ENCODE measurements at regions not wholly inside any gene's neighbourhood (a gene's known extent, or its start where the extent isn't known, plus 50 kb on each side); places are given as distances from the start of the nearest gene placed in this dataset.

DNA sequence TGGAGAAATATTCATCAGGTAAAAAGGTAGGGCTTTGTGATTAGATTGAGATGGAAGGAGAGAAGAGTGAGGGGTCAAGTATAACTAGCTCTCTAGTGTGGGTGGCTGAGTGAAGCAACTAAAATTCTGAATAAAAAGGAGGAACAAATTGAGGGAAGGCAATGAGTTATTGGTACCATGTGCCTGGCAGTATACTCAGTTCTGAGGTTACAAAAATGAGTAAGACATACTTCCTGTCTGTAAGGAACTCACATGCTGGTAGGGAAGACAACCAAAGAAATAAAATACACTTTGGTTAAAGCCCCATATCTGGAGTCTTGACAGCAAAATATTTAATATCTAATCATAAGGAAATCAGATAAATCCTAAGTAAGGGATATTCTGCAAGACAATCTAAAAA, 476.8 kb upstream of the C9orf72 start:
- Histone ChIP-seq H3K27ac (ENCODE audit: extremely low read depth, low read depth, low read length) (no peak overlapping the region), H3K4me3 (ENCODE audit: low read depth, low read length) (no peak overlapping the region), H3K36me3 (ENCODE audit: control insufficient read depth in 2 of 2, insufficient read depth in 1 of 2, low read length in 2 of 2) (no peaks in the 10 kb centered on the region), H3K4me1 (ENCODE audit: control insufficient read depth, insufficient read depth, low read length) (peaks cover 3% of the 10 kb centered on the region; the same call in 1 of the 2 replicates), H3K9me3 (ENCODE audit: control insufficient read depth, insufficient read depth, low read depth, low read length) (no peaks in the 10 kb centered on the region)
- CTCF ChIA-PET = no interaction called here
- TF ChIP-seq ZNF658 (tag by site-specific recombination; IDR thresholded peaks at IDR 0.05) (no peak), REPIN1 (tag by site-specific recombination; IDR thresholded peaks at IDR 0.05; ENCODE audit: low read depth) (no peak), ZNF558 (tag by site-specific recombination; IDR thresholded peaks at IDR 0.05) (no peak), TCF7L2 (IDR thresholded peaks at IDR 0.05; ENCODE audit: borderline replicate concordance, low read depth, low read length) (no peak), BCL11B (tag by site-specific recombination; IDR thresholded peaks at IDR 0.05; ENCODE audit: low read depth) (no peak), SP2 (tag by site-specific recombination; IDR thresholded peaks at IDR 0.05) (no peak)
- POLR2A ChIA-PET = no interaction called here

DNA sequence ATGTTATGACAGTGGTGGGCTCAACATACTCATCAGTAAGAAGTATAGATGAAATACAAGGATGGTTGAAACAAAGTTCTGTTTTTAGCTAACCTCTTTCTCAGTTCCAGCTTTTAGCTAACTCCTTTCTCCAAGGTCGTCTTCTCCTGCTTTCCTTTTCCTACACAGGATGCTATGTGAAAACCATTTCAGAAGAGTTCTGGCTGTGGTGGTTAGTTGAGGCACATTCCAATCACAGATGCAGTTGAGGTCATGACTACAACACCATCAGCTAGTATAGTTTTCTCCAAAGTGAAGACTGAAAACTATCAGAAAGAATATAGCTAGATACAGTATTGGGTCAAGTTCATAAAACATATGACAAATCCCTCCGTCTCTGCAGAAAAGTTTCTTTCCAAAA, 477.7 kb upstream of the C9orf72 start:
- POLR2A ChIA-PET = no interaction called here
- CTCF ChIA-PET = no interaction called here
- peaks cover 3% of the 10 kb centered on the region; the same call in 1 of the 2 replicates for H3K4me1 ChIP-seq (ENCODE audit: control insufficient read depth, insufficient read depth, low read length)
- TF ChIP-seq ZNF37A (tag by site-specific recombination; IDR thresholded peaks at IDR 0.05) = no peak
- TF ChIP-seq, protein P1, sequence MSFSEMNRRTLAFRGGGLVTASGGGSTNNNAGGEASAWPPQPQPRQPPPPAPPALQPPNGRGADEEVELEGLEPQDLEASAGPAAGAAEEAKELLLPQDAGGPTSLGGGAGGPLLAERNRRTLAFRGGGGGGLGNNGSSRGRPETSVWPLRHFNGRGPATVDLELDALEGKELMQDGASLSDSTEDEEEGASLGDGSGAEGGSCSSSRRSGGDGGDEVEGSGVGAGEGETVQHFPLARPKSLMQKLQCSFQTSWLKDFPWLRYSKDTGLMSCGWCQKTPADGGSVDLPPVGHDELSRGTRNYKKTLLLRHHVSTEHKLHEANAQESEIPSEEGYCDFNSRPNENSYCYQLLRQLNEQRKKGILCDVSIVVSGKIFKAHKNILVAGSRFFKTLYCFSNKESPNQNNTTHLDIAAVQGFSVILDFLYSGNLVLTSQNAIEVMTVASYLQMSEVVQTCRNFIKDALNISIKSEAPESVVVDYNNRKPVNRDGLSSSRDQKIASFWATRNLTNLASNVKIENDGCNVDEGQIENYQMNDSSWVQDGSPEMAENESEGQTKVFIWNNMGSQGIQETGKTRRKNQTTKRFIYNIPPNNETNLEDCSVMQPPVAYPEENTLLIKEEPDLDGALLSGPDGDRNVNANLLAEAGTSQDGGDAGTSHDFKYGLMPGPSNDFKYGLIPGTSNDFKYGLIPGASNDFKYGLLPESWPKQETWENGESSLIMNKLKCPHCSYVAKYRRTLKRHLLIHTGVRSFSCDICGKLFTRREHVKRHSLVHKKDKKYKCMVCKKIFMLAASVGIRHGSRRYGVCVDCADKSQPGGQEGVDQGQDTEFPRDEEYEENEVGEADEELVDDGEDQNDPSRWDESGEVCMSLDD (tag by site-specific recombination; IDR thresholded peaks at IDR 0.05) = no peak
- no peaks in the 10 kb centered on the region for H3K36me3 ChIP-seq (ENCODE audit: control insufficient read depth in 2 of 2, insufficient read depth in 1 of 2, low read length in 2 of 2)
- H3K4me3 ChIP-seq (ENCODE audit: low read depth, low read length) = no peak overlapping the region
- no peaks in the 10 kb centered on the region for H3K9me3 ChIP-seq (ENCODE audit: control insufficient read depth, insufficient read depth, low read depth, low read length)
- H3K27ac ChIP-seq (ENCODE audit: extremely low read depth, low read depth, low read length) = no peak overlapping the region

DNA sequence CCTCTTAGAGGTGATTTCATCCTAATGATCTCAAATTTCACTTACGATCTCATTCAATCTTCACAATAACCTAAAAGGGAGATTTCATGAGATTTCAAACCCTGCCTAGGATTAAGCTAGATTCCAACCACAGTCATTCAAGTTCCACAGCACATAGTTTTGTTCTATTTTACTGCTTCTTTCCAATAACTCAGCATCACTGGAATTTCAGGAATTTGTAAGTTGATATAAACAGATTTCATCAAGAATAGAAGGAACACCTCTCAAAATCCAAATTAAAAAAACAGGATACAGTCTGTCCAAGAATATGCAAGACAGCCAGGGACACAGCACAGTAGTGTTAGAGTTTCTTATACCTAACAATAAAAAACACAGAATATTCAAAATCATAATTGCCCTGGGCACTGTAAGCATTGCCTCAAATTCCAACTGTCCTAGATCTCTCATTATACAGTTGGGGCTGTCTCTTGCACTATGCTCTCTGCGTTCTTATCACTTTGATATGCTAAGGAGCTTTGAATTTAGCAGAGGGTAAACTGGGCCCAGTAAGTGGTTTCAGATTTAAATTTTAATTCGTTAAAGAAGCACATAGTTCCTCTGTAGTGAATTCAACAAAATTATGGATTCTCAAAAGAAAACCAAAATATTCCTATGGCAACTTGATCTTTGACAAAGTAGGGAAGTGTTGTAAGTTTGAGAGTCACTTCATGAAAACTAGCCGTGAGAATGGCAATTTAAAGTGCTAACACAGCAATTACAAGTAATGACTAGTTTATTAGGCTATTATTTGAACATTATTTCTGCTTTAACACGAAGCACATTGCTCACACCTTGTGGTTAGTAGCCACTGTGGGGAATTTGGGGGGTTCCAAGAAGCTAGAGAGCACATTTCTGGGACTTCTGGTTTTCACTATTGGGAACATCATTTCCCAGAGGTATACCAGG, 478.6 kb upstream of the C9orf72 start:
- Histone ChIP-seq H3K4me3 (ENCODE audit: low read depth, low read length) (no peak overlapping the region), H3K27ac (ENCODE audit: extremely low read depth, low read depth, low read length) (no peak overlapping the region), H3K9me3 (ENCODE audit: control insufficient read depth, insufficient read depth, low read depth, low read length) (no peaks in the 10 kb centered on the region), H3K4me1 (ENCODE audit: control insufficient read depth, insufficient read depth, low read length) (peaks cover 3% of the 10 kb centered on the region; the same call in 1 of the 2 replicates), H3K36me3 (ENCODE audit: control insufficient read depth in 2 of 2, insufficient read depth in 1 of 2, low read length in 2 of 2) (no peaks in the 10 kb centered on the region)
- ChIA-PET POLR2A (interaction anchor here (0.7 kb wide), 1 partner anchor 621 kb away, joined by 3 read pairs; no protein-coding TSS in a partner anchor), CTCF (no interaction called here)
- TF ChIP-seq, protein P2, sequence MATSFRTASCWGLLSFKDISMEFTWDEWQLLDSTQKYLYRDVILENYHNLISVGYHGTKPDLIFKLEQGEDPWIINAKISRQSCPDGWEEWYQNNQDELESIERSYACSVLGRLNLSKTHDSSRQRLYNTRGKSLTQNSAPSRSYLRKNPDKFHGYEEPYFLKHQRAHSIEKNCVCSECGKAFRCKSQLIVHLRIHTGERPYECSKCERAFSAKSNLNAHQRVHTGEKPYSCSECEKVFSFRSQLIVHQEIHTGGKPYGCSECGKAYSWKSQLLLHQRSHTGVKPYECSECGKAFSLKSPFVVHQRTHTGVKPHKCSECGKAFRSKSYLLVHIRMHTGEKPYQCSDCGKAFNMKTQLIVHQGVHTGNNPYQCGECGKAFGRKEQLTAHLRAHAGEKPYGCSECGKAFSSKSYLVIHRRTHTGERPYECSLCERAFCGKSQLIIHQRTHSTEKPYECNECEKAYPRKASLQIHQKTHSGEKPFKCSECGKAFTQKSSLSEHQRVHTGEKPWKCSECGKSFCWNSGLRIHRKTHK (tag by site-specific recombination; IDR thresholded peaks at IDR 0.05) = no peak
- TF ChIP-seq, protein P3, sequence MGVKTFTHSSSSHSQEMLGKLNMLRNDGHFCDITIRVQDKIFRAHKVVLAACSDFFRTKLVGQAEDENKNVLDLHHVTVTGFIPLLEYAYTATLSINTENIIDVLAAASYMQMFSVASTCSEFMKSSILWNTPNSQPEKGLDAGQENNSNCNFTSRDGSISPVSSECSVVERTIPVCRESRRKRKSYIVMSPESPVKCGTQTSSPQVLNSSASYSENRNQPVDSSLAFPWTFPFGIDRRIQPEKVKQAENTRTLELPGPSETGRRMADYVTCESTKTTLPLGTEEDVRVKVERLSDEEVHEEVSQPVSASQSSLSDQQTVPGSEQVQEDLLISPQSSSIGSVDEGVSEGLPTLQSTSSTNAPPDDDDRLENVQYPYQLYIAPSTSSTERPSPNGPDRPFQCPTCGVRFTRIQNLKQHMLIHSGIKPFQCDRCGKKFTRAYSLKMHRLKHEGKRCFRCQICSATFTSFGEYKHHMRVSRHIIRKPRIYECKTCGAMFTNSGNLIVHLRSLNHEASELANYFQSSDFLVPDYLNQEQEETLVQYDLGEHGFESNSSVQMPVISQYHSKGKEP (tag by site-specific recombination; IDR thresholded peaks at IDR 0.05) = no peak
- TF ChIP-seq ZNF16 (tag by site-specific recombination; IDR thresholded peaks at IDR 0.05; ENCODE audit: low read depth) (no peak), ZFP41 (tag by site-specific recombination; IDR thresholded peaks at IDR 0.05; ENCODE audit: borderline replicate concordance) (no peak), ZBTB21 (tag by site-specific recombination; IDR thresholded peaks at IDR 0.05) (no peak), ZBTB7A (tag by site-specific recombination; IDR thresholded peaks at IDR 0.05; ENCODE audit: low read depth) (no peak), ZBTB48 (tag by site-specific recombination; IDR thresholded peaks at IDR 0.05) (no peak), ZNF776 (tag by site-specific recombination; IDR thresholded peaks at IDR 0.05; ENCODE audit: borderline replicate concordance) (no peak), ZNF121 (tag by site-specific recombination; IDR thresholded peaks at IDR 0.05) (no peak), ZNF670 (tag by site-specific recombination; IDR thresholded peaks at IDR 0.05; ENCODE audit: low read depth) (no peak), ZNF146 (tag by site-specific recombination; IDR thresholded peaks at IDR 0.05) (no peak), ZNF292 (tag by site-specific recombination; IDR thresholded peaks at IDR 0.05; ENCODE audit: borderline replicate concordance, low read depth) (no peak), SP2 (tag by site-specific recombination; IDR thresholded peaks at IDR 0.05) (no peak), ZNF548 (tag by site-specific recombination; IDR thresholded peaks at IDR 0.05) (no peak), ZNF423 (tag by site-specific recombination; IDR thresholded peaks at IDR 0.05) (no peak), WT1 (tag by site-specific recombination; IDR thresholded peaks at IDR 0.05) (no peak)

Measured in HEK293 (cell line).